HG02870 (cell line): ENCODE measurements at regions not wholly inside any gene's neighbourhood (a gene's known extent, or its start where the extent isn't known, plus 50 kb on each side); places are given as distances from the start of the nearest gene placed in this dataset.
"Not testable (repeated sequence)": the region's sequence is repeated elsewhere in the genome, so short reads cannot be mapped to it uniquely, and the experiment has no call there.

Source experiments
- ATAC-seq: cut with Tn5 transposase; IDR thresholded peaks from one replicate; pipeline ENCODE4 v1.9.1; 2021; ENCODE audit warnings: mild to moderate bottlenecking, moderate library complexity; ENCODE audit not compliant: unreplicated experiment

GRCh38 chr20:17891131-17891530, 77.5 kb downstream of the SNX5 start:
- not testable (repeated sequence) for ATAC-seq

- ATAC-seq: no peak
These were observed 78.3 kb downstream of the SNX5 start for GRCh38 chr20:17890330-17890729.

GRCh38 chr20:17889226-17889625, 79.4 kb downstream of the SNX5 start:
- no peak for ATAC-seq

DNA sequence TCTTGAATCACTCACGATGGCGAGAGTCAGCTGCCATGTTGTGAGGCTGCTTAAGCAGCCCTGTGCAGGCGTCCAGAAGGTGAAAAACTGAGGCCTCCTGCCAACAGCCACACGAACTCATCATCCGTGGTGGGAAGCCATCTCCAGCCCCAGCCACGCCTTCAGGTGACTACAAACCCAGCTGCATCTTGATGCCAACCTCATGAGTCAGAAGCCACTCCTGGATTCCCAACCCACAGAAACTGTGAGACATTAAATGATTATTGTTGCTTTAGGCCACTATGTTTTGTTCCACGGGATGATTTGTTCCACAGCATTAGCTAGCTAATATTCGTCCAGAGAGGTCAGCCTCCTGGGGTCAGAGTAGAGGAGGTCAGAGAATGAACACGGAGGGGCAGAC, 80.5 kb downstream of the SNX5 start:
- no peak for ATAC-seq

- no peak for ATAC-seq
These were observed 81.1 kb downstream of the SNX5 start for GRCh38 chr20:17887331-17888030.

GRCh38 chr20:17885544-17885943, 83.0 kb downstream of the SNX5 start:
- ATAC-seq: no peak

- ATAC-seq: no peak
These were observed 83.5 kb downstream of the SNX5 start for GRCh38 chr20:17885076-17885475.

DNA sequence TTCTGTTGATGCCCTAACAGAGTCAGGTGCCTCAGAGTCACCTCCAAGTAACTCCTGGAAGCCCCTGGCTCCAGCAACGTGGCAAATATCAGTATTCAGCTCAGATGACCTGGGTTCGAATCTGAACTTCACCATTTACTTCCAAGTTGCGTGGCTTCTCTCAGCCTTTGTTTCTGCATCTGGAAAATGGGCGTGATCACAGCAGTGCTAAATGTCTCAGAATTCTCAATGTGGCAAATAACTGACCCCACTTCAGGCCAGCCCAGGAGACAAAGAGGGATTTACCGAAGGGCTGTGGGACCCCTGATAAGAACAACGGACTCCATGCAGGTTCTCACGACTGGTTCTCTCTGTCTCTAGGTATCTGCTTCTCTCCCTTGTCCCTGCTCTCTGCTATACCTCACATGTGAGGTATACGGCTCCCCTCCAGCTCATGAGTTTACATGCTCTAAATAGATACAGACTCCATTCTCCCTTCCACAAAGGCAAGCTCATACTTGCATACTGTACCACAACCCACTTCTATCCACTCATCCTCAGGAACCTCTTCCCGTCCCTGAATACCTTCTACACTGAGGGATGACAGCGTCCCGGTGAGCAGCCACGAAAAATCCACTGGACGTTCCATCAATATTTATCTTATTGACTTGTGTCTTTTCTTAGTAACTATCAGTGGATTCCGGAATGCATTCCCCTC, 84.1 kb downstream of the SNX5 start:
- no peak for ATAC-seq

DNA sequence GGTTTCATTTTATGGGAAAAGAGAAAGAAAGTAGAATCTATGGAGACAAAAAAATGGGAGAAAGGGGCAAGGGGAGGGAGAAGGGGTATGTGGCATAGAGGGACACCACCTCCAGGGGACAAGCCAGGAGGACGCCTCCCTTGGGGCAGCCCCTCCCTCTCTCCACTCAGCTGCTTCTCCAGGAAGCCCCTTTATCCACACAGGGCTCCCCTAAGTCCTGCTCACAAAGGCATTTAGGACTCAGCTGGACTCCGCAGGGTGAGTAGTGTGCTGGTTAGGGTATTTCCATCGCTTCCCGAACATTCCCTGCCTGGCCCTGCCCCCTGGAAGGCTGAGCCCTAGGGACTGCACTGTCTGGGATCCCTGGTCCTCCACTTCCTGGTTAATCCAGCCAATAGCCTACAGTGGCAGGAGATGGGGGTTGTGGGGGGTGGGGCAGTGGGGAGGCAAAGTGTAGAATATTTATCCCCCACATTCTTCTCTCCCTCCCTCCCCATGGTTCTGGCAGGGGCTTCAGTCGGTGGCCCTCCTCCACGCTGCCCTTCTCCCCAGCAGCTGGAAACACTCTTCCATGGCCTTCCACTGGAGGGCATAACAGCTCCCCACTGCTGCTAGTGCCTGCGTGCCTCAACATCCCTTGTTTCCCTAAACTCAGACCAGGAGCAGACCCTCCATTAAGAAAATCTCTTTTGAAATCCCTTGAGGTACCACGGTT, 84.8 kb downstream of the SNX5 start:
- no peak for ATAC-seq

- no peak for ATAC-seq
These were observed 85.6 kb downstream of the SNX5 start for GRCh38 chr20:17882834-17883591.

- no peak for ATAC-seq
These were observed 86.3 kb downstream of the SNX5 start for GRCh38 chr20:17882065-17882833.

DNA sequence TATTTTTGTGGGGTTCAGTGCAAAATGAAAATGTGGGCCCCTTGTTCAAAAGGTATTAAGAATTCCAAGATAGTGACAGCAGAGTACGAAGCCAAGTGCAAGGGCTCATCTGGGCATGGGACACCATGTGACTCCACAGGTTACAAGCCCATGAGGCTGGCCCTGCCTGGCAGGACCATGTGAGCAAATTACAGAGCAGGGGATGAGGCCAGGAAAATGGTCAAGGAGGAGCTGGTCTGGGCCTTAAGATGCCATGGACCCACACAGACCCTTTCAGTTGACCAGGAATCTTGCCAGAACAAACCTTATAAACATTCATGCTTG, 86.9 kb downstream of the SNX5 start:
- no peak for ATAC-seq

- no peak for ATAC-seq
These were observed 89.5 kb downstream of the SNX5 start for GRCh38 chr20:17878912-17879602.

- no peak for ATAC-seq
These were observed 90.3 kb downstream of the SNX5 start for GRCh38 chr20:17878069-17878911.

DNA sequence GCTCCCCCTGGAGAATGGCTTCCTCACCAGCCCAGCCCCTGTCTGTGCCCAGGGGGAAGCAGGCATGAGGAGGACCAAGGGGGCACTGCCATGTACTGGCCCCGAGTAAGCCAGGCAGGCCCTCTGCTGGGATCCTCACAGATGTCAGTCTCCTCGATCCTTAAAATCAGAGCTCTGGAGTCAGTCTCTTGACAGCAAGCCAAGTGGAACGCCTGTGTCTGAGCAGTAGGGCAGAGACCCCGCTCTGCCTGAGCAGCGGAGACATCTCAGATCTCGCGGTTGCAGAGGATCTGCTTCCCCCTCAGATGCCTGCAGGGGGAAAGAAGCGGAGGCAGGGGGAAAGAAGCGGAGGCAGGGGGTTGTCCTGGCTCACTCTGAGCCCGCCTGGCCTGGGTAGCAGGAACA, 92.6 kb downstream of the SNX5 start:
- no peak for ATAC-seq

- no peak for ATAC-seq
These were observed 93.3 kb downstream of the SNX5 start for GRCh38 chr20:17875106-17875980.

- ATAC-seq: no peak
These were observed 94.1 kb downstream of the SNX5 start for GRCh38 chr20:17874271-17875105.
